BJ (cell line): ENCODE measurements at regions not wholly inside any gene's neighbourhood (a gene's known extent, or its start where the extent isn't known, plus 50 kb on each side); places are given as distances from the start of the nearest gene placed in this dataset.

Experiments used
- CTCF ChIA-PET: fragments of 350-600 bp; formaldehyde crosslinking; extraction: SDS; loops from one replicate; lab custom pipeline; 2021; ENCODE audit warnings: antibody characterized with exemption, inconsistent platforms; lab: Yijun Ruan, JAX
- POLR2A ChIA-PET: fragments of 300-600 bp; sonication (Branson Sonifier 250); formaldehyde crosslinking; extraction: SDS; loops from one replicate; lab custom pipeline; 2021; ENCODE audit warnings: antibody characterized with exemption; lab: Charles Lee
- DNase-seq: peaks from one replicate; pipeline ENCODE4 v3.0.0-alpha.2; 2011; ENCODE audit warnings: low read depth
- H3K27me3 ChIP-seq: 2 replicates; pipeline ENCODE4 v1.6.0; 2011; ENCODE audit warnings: low read length; ENCODE audit not compliant: control insufficient read depth, insufficient read depth
- H3K36me3 ChIP-seq: 2 replicates; pipeline ENCODE4 v1.5.1; 2011; ENCODE audit warnings: low read length; ENCODE audit not compliant: control insufficient read depth, insufficient read depth
- H3K4me3 ChIP-seq: 2 replicates; pipeline ENCODE4 v1.5.1; 2011; ENCODE audit warnings: low read depth, mild to moderate bottlenecking, control low read depth, low read length
- CTCF ChIP-seq: IDR thresholded peaks from 2 replicates; pipeline ENCODE4 v1.5.1; 2011; ENCODE audit warnings: low read depth, mild to moderate bottlenecking, control low read depth, inconsistent platforms, low read length, moderate library complexity; ENCODE audit not compliant: insufficient read depth

- TF ChIP-seq CTCF = no peak
- POLR2A ChIA-PET = no interaction called here
- CTCF ChIA-PET = no interaction called here
These were observed 104.3 kb upstream of the ID2 start for GRCh38 chr2:8577573-8577972.

GRCh38 chr2:8578335-8579244 is 103.3 kb upstream of the ID2 start:
- Histone ChIP-seq H3K27me3 (no peaks in the 10 kb centered on the region), H3K4me3 (no peak overlapping the region), H3K36me3 (no peaks in the 10 kb centered on the region)
- DNase-seq = no peak
- no peak for TF ChIP-seq CTCF
- ChIA-PET CTCF (no interaction called here), POLR2A (no interaction called here)

More at GRCh38 chr2:8577573-8577972, 104.3 kb upstream of the ID2 start:
- Histone ChIP-seq H3K27me3 (no peaks in the 10 kb centered on the region), H3K4me3 (no peak overlapping the region), H3K36me3 (no peaks in the 10 kb centered on the region)
- no peak for DNase-seq

GRCh38 chr2:8579485-8580085 is 102.3 kb upstream of the ID2 start:
- TF ChIP-seq CTCF = no peak
- Histone ChIP-seq H3K36me3 (no peaks in the 10 kb centered on the region), H3K27me3 (no peaks in the 10 kb centered on the region), H3K4me3 (no peak overlapping the region)
- POLR2A ChIA-PET = no interaction called here
- no peak for DNase-seq
- CTCF ChIA-PET = interaction anchor here (1.7 kb wide), 1 partner anchor 9 kb away, joined by 4 read pairs; no protein-coding TSS in a partner anchor

- Histone ChIP-seq H3K4me3 (no peak overlapping the region), H3K27me3 (no peaks in the 10 kb centered on the region), H3K36me3 (no peaks in the 10 kb centered on the region)
- CTCF ChIA-PET = interaction anchor here (1.7 kb wide), 1 partner anchor 10 kb away, joined by 4 read pairs; no protein-coding TSS in a partner anchor
- POLR2A ChIA-PET = no interaction called here
- DNase-seq = no peak
- TF ChIP-seq CTCF = no peak
These were observed 101.3 kb upstream of the ID2 start for GRCh38 chr2:8580316-8581233.
